Urothelium cell line (cell line): ENCODE measurements at regions not wholly inside any gene's neighbourhood (a gene's known extent, or its start where the extent isn't known, plus 50 kb on each side); places are given as distances from the start of the nearest gene placed in this dataset.
"Not testable (repeated sequence)": the region's sequence is repeated elsewhere in the genome, so short reads cannot be mapped to it uniquely, and the experiment has no call there.

Source experiments
- DNase-seq: peaks from one replicate; pipeline ENCODE4 v3.0.0; 2011; ENCODE audit warnings: low spot score, mixed read lengths
- FAIRE-seq: peaks from 2 replicates; lab custom pipeline; 2011; peaks lifted over from hg19 to GRCh38; lab: Jason Lieb, UNC

DNA sequence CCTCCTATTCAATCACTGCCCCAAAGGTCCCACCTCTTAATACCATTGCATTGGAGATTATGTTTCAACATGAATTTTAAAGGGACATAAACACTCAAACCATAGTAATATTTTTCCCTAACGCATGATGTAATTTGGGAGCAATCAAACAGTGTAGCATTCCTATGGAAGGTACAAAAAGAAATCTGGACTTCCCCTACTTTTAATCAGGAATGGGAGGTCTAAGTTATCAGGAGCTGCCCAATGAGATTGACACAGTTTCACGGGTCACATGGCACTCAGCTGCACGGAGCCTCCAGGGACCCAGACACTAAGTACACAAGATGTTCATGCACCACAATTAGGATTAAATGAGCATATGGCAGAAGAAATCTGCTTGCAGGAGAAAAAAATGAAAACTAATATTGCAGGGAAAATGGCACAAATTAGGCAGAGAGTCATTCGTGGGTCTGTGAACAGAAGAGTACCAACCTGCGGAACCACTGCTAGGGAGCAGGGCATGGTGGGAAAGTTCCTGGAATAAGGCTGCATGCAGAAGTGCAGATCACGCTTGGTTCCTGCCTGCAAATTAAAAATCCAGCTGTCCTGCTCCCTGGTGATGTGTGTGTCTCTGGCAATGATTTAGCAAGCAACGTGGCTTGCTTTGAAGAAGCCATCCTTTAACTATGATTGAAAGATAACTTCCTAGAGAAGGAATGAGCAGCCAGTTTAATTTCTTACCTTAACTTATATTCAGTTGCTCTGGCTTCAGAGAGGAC lies 326.6 kb upstream of the ID2 start:
- DNase-seq (no peak), FAIRE-seq (no peak)

DNA sequence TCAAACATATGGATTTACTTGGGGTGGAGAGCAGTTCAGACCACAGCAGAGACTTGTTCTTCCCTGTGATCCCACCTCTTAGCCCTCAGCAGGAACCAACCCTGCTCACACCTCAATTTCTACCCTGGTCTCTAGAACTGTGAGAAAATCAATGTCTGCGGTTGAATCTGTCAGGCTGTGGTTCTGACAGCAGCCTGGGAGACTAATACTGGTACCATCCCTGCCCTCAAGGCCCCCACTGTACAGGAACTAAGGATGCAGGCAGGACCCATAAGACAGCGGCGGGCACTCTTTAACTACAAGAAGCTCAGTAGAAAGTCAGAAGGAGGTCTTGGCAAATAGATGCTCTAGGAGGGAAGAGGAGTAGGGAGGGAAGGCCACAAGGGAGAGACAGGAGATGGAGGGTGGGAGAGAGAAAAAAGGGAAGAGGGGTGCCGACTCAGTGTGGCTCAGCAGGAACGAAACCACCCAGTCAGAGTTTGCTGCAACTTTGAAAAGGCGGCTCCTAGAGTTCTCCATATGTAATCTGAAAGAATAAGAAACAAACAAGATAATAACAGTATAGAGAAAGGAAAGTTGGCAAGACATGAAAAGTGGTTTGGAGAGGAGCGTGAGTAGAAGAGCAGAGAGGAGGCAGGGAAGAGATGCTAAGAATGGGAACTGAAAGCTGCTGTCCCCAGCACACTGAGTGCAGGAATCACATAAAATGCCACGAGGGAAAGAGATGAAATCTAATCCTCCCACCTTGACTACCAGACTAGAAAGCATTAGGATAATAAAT lies 323.9 kb upstream of the ID2 start:
- FAIRE-seq (no peak), DNase-seq (no peak)

DNA sequence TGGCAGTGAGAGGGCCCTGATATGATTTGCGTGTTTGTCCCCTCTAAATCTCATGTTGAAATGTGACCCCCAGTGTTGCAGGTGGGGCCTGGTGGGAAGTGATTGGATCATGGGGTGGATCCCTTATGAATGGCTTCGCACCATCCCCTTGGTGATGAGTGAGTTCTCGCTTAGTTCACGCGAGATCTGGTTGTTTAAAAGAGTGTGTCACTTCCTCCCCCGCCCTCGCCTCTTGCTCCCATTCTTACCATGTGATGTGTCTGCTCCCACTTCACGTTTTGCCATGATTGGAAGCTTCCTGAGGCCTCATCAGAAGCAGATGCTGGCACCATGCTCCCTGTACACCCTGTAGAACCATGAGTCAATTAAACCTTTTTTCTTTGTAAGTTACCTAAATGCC lies 319.9 kb upstream of the ID2 start:
- FAIRE-seq (no peak), DNase-seq (no peak)

GRCh38 chr2:8363161-8363560 lies 318.7 kb upstream of the ID2 start:
- no peak for DNase-seq
- no peak for FAIRE-seq

DNA sequence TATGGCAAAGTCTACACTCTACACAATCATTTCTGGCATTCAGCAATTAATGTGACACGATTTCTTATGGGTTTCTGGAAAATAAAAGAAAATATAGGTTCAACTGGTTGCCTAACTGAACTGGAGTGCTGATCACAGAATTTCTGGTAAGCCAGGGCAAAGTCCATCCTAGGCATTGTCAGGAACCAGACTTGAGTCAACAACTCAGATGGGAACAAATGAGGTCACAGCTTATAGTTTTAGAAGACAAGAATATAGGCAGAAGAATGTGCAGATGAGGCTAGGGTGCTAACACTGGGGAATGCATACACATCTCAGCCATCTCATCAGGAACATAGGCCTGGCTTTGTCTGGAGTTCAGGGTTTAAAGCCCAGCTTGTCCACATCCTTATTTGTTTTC lies 317.2 kb upstream of the ID2 start:
- FAIRE-seq, result no peak
- no peak for DNase-seq

GRCh38 chr2:8365331-8365910 lies 316.4 kb upstream of the ID2 start:
- FAIRE-seq (no peak), DNase-seq (no peak)

DNA sequence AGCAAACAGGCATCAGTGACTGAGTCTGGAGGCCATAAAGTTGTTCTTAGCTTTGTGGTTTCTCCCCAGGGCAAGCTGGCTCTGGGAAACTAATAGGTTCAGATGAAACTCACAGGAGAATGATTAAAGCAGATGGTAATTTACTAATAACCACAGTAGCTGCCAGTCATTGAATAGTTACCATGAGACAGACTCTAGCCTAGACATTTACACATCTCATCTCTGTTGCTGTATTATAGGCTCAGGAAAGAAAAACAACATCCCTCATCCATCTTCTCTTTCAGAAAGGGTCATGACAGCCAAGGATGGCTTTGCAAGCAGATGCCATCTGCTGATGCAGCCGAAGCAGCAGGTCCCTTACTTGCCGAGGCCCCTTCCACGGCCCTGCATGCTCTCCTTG lies 314.0 kb upstream of the ID2 start:
- DNase-seq (no peak), FAIRE-seq (no peak)

GRCh38 chr2:8368463-8368862 lies 313.4 kb upstream of the ID2 start:
- DNase-seq (no peak), FAIRE-seq (no peak)

- FAIRE-seq (no peak), DNase-seq (no peak)
These were observed 312.3 kb upstream of the ID2 start for GRCh38 chr2:8369522-8369921.

DNA sequence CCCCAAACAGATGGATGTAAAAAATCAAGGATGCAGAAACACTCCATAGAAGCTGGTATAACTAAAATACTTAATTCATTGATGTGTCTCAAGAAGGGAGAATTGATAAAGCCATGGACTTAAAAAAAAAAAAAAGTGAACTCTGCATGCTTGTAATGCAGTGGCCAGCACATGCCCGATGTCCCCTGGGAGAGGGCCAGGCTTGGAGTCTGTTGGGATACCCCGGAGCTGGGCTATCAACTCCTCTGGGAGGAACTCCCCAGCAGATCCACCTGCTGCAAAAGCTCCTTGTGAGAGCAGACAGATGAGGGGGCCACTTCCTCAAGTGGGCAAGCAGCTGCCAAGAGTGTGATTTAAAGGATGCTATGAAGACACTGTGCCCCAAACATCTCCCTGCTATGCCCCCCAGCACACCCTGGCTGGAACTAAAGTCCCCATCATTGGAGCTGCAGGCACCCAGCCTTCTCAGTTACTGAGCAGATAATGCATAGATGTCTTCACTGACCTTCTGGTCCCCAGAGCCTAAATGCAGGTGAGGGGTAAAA lies 311.5 kb upstream of the ID2 start:
- no peak for DNase-seq
- no peak for FAIRE-seq

DNA sequence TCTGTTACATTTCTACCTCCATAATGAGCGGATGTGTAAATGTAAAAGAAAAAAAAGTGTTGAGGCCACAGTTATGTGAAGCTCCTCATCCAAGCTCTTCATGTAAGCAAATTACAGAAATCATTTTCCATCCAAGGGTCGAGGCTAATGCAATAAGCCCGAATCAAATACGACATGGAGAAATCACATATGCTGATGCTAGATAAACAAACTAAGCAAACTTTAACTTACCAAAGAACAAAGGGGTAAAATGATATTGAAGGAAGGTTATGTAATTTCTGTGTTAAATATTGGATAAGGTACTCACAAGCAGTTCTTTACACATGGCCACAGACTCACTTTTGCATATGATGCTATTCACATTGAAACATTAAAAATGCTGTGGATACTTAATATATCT lies 310.2 kb upstream of the ID2 start:
- FAIRE-seq, result no peak
- DNase-seq, result no peak

DNA sequence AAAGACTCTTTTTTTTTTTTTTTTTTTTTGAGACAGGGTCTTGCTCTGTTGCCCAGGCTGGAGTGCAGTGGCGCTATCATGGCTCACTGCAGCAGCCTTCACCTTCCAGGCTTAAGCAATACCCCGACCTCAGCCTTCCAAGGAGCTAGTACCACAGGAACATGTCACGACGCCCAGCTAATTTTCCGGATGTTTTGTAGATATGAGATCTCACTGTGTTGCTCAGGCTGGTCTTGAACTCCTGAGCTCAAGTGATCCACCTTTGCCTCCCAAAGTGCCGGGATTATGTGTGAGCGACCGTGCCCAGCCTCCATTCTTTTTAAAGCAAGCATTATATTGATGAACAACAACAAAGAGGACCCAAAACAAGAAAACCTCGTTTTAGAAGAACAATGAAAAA lies 307.1 kb upstream of the ID2 start:
- FAIRE-seq (no peak), DNase-seq (no peak)

DNA sequence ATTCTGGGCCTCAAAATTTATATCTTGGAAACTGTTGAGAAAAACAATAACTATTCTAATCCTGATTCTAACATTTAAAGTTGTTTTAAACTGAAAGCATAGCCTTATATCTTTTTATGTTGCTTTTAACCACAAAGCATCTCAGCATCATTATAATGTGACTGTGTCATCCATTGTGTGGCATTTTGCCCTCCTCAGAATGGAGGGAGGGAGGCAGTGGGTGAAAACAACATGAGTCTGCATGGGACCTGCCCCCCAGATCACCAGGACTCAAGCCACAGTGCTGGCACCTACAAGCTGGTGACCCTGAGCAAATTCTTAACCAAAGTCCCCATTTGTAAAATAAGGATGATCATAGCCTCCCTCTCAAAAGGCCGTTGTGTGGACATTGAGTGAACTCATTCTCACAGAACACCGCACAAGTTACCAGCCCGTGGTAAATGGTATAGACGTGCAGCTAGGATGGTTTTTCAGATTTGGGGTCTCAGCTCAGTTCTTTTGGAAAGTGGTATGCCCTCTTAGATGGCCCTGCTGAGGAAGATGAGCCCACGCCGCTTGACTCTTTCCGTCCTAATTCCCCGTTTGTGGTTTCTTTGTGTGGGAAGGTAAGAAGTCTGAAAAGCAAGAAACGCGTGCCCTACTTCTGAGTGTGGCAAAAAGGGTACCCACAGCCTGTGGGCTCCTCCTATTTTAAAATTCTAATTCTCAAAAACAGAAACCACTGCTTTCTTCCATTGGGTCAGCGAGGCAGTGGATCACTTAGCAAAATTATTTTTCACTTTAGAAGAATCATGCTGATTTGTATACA lies 305.0 kb upstream of the ID2 start:
- no peak for FAIRE-seq
- DNase-seq, result no peak

GRCh38 chr2:8378016-8378810 lies 303.6 kb upstream of the ID2 start:
- no peak for DNase-seq
- no peak for FAIRE-seq

GRCh38 chr2:8379128-8379527 lies 302.7 kb upstream of the ID2 start:
- FAIRE-seq (no peak), DNase-seq (no peak)

GRCh38 chr2:8379549-8379948 lies 302.3 kb upstream of the ID2 start:
- FAIRE-seq (no peak), DNase-seq (no peak)

- FAIRE-seq (no peak), DNase-seq (no peak)
These were observed 301.8 kb upstream of the ID2 start for GRCh38 chr2:8380026-8380425.

DNA sequence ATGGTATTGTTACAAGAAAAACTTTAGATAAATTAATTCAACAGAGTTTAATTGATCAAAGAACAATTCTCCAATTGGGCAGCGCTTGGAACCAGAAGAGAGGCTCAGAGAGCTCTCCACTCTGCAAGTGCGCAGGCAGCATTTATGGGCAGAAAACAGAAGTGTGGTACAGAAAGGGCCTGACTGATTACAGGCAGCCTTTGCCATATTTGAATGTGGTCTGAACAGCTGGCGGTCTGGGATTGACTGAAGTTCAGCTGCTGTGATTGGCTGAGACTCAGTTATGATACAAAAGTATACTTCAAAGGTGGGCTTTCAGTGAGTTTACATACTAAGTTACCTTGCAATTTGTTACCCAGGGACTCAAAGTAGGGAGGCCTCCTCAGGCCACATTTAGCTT lies 301.3 kb upstream of the ID2 start:
- FAIRE-seq, result no peak
- DNase-seq, result no peak

GRCh38 chr2:8382485-8382884 lies 299.4 kb upstream of the ID2 start:
- DNase-seq, result no peak
- FAIRE-seq, result no peak

DNA sequence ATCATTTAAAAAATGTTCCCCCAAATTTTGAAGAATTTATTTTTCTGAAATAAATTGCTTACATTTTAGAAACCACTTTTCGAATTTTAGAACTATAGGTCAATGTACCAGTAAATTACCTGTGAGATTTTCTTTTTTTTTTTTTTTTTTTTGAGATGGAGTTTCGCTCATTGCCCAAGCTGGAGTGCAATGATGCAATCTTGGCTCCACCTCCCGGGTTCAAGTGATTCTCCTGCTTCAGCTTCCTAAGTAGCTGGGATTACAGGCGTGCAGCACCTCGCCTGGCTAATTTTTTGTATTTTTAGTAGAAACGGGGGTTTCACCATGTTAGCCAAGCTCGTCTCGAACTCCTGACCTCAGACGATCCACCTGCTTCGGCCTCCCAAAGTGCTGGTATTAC lies 295.1 kb upstream of the ID2 start:
- DNase-seq, FAIRE-seq: not testable (repeated sequence)
